GM19351 (cell line): ENCODE measurements at regions not wholly inside any gene's neighbourhood (a gene's known extent, or its start where the extent isn't known, plus 50 kb on each side); places are given as distances from the start of the nearest gene placed in this dataset.

Experiments used
- ATAC-seq: cut with Tn5 transposase; IDR thresholded peaks from one replicate; pipeline ENCODE4 v1.9.1; 2021; ENCODE audit warnings: mild to moderate bottlenecking, moderate library complexity; ENCODE audit not compliant: unreplicated experiment

- ATAC-seq = no peak
Measured at GRCh38 chr2:158904627-158905177, 63.7 kb upstream of the TANC1 start.

GRCh38 chr2:158905341-158905740 lies 63.1 kb upstream of the TANC1 start:
- ATAC-seq = no peak

GRCh38 chr2:158905784-158906183 lies 62.7 kb upstream of the TANC1 start:
- no peak for ATAC-seq

- ATAC-seq = no peak
Measured at GRCh38 chr2:158907926-158908456, 60.4 kb upstream of the TANC1 start.

- ATAC-seq = no peak
Measured at GRCh38 chr2:158912112-158912511, 56.3 kb upstream of the TANC1 start.

GRCh38 chr2:158912765-158913164 lies 55.7 kb upstream of the TANC1 start:
- ATAC-seq = no peak

- no peak for ATAC-seq
Measured at GRCh38 chr2:158914066-158914465, 54.4 kb upstream of the TANC1 start.

GRCh38 chr2:158914731-158915130 lies 53.7 kb upstream of the TANC1 start:
- ATAC-seq = no peak

- ATAC-seq = no peak
Measured at GRCh38 chr2:158917121-158917520, 51.3 kb upstream of the TANC1 start.

GRCh38 chr2:158918452-158918851 lies 50.0 kb upstream of the TANC1 start:
- ATAC-seq = no peak
